ENCODE measurements at regions not wholly inside any gene's neighbourhood (a gene's known extent, or its start where the extent isn't known, plus 50 kb on each side); places are given as distances from the start of the nearest gene placed in this dataset.

DNA sequence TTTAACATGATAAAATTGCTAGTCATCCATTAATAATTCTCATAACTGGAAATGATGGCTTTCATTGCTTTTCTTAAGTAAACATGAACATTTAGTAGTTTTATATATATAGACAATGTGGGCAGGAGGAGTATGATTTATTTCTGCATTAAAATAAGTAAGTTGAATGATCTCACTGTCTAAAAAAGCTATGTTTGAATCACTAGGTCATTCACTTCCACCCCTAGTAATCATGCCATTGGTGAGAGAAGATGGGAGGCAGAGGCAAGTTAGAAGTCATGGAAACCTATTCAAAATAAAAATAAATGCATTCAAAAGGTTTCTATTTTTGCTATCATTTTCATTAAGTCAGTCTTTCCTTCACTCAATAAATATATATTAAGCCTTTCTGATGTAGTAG, 226.4 kb downstream of the DUSP10 start:
- no peak overlapping the region for H3K4me2 ChIP-seq (ENCODE audit: low read length)
- POLR2A ChIA-PET = no interaction called here
- CTCF ChIA-PET (ENCODE audit: unreplicated experiment) = no interaction called here
- no peaks in the 10 kb centered on the region for H3K9me2 ChIP-seq (ENCODE audit: insufficient read depth, low read length)
- no peaks in the 10 kb centered on the region for H3K79me2 ChIP-seq (ENCODE audit: insufficient read depth, low read depth, low read length)
- H3K4me3 ChIP-seq (ENCODE audit: low read depth, low read length, poor library complexity, severe bottlenecking) = no peak overlapping the region
- no TSS peak for BruUV-seq (replicated peaks)
- intact Hi-C loops (cut with micrococcal nuclease; ENCODE audit: unreplicated experiment) = no loop called here
- TF ChIP-seq EZH2phosphoT487 (IDR thresholded peaks at IDR 0.05; ENCODE audit: borderline replicate concordance, low read depth, low read length) = no peak
- TF ChIP-seq, protein P1, sequence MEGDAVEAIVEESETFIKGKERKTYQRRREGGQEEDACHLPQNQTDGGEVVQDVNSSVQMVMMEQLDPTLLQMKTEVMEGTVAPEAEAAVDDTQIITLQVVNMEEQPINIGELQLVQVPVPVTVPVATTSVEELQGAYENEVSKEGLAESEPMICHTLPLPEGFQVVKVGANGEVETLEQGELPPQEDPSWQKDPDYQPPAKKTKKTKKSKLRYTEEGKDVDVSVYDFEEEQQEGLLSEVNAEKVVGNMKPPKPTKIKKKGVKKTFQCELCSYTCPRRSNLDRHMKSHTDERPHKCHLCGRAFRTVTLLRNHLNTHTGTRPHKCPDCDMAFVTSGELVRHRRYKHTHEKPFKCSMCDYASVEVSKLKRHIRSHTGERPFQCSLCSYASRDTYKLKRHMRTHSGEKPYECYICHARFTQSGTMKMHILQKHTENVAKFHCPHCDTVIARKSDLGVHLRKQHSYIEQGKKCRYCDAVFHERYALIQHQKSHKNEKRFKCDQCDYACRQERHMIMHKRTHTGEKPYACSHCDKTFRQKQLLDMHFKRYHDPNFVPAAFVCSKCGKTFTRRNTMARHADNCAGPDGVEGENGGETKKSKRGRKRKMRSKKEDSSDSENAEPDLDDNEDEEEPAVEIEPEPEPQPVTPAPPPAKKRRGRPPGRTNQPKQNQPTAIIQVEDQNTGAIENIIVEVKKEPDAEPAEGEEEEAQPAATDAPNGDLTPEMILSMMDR (conservative IDR thresholded peaks at IDR 0.05; ENCODE audit: low read length) = no peak
- H3K4me1 ChIP-seq (ENCODE audit: insufficient read depth, low read length, poor library complexity, severe bottlenecking) = no peaks in the 10 kb centered on the region
- H3K36me3 ChIP-seq (ENCODE audit: insufficient read depth, low read length) = no peaks in the 10 kb centered on the region
- no peak for DNase-seq (ENCODE audit: low spot score)
- H2AFZ ChIP-seq (ENCODE audit: low read length) = no peak overlapping the region
- H4K20me1 ChIP-seq (ENCODE audit: insufficient read depth, low read length) = no peaks in the 10 kb centered on the region
- H3K9me3 ChIP-seq (ENCODE audit: low read length) = no peaks in the 10 kb centered on the region
- no peak overlapping the region for H3K27ac ChIP-seq (ENCODE audit: low read depth, low read length, poor library complexity, severe bottlenecking)

DNA sequence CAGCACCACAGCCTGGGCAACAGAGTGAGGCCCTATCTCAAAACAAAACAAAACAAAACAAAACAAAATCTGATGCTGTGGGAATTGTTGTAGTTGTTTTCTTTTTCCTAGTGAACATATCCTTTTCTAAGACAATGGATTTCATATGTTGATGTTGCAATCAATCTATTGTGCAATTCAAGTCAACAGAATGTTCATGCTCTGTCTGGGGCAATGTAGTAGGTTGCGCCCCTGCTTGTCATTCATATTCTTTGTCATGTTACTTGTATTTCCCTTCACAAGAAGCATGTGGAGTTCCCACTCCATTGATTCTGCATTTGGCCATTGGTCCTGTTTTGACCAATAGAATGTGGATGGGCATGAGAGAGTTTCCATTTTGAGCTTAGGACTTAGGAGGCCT, 223.9 kb downstream of the DUSP10 start:
- no peak overlapping the region for H3K4me2 ChIP-seq (ENCODE audit: low read length)
- intact Hi-C loops (cut with micrococcal nuclease; ENCODE audit: unreplicated experiment) = no loop called here
- no peaks in the 10 kb centered on the region for H3K79me2 ChIP-seq (ENCODE audit: insufficient read depth, low read depth, low read length)
- DNase-seq (ENCODE audit: low spot score) = no peak
- TF ChIP-seq EZH2phosphoT487 (IDR thresholded peaks at IDR 0.05; ENCODE audit: borderline replicate concordance, low read depth, low read length) = no peak
- TF ChIP-seq, protein P1 (conservative IDR thresholded peaks at IDR 0.05; ENCODE audit: low read length) = no peak
- H2AFZ ChIP-seq (ENCODE audit: low read length) = no peak overlapping the region
- BruUV-seq (replicated peaks) = no TSS peak
- no peaks in the 10 kb centered on the region for H3K36me3 ChIP-seq (ENCODE audit: insufficient read depth, low read length)
- no peaks in the 10 kb centered on the region for H3K9me2 ChIP-seq (ENCODE audit: insufficient read depth, low read length)
- ChIA-PET CTCF (ENCODE audit: unreplicated experiment) (no interaction called here), POLR2A (no interaction called here)
- H3K27ac ChIP-seq (ENCODE audit: low read depth, low read length, poor library complexity, severe bottlenecking) = no peak overlapping the region
- no peaks in the 10 kb centered on the region for H3K4me1 ChIP-seq (ENCODE audit: insufficient read depth, low read length, poor library complexity, severe bottlenecking)
- no peak overlapping the region for H3K4me3 ChIP-seq (ENCODE audit: low read depth, low read length, poor library complexity, severe bottlenecking)
- H4K20me1 ChIP-seq (ENCODE audit: insufficient read depth, low read length) = no peaks in the 10 kb centered on the region
- no peaks in the 10 kb centered on the region for H3K9me3 ChIP-seq (ENCODE audit: low read length)

DNA sequence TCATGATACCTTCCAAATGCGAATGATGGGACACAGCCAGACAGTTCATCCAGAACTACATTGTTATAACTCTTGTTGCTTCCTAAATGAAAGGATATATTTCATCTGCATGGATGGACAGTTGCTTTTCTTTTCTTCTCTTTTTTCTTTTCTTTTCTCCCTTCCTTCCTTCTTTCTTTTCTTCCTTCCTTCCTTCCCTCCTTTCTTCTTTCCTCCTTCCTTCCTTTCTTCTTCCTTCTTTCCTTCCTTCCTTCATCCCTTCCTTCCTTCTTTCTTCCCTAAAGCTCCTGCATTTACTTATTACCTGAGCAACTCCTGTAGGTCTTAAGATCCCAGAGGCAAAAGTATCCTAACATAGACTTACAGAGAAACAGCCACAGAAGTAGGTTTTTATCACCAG, 221.6 kb downstream of the DUSP10 start:
- TF ChIP-seq, protein P1 (conservative IDR thresholded peaks at IDR 0.05; ENCODE audit: low read length) = no peak
- TF ChIP-seq EZH2phosphoT487 (IDR thresholded peaks at IDR 0.05; ENCODE audit: borderline replicate concordance, low read depth, low read length) = no peak
- H3K36me3 ChIP-seq (ENCODE audit: insufficient read depth, low read length) = no peaks in the 10 kb centered on the region
- no peaks in the 10 kb centered on the region for H3K9me2 ChIP-seq (ENCODE audit: insufficient read depth, low read length)
- H2AFZ ChIP-seq (ENCODE audit: low read length) = no peak overlapping the region
- H3K4me2 ChIP-seq (ENCODE audit: low read length) = no peak overlapping the region
- CTCF ChIA-PET (ENCODE audit: unreplicated experiment) = no interaction called here
- POLR2A ChIA-PET = no interaction called here
- no peaks in the 10 kb centered on the region for H3K9me3 ChIP-seq (ENCODE audit: low read length)
- intact Hi-C loops (cut with micrococcal nuclease; ENCODE audit: unreplicated experiment) = no loop called here
- no peak overlapping the region for H3K4me3 ChIP-seq (ENCODE audit: low read depth, low read length, poor library complexity, severe bottlenecking)
- no peaks in the 10 kb centered on the region for H3K79me2 ChIP-seq (ENCODE audit: insufficient read depth, low read depth, low read length)
- no peaks in the 10 kb centered on the region for H3K4me1 ChIP-seq (ENCODE audit: insufficient read depth, low read length, poor library complexity, severe bottlenecking)
- H4K20me1 ChIP-seq (ENCODE audit: insufficient read depth, low read length) = no peaks in the 10 kb centered on the region
- no peak overlapping the region for H3K27ac ChIP-seq (ENCODE audit: low read depth, low read length, poor library complexity, severe bottlenecking)
- DNase-seq (ENCODE audit: low spot score) = no peak
- no TSS peak for BruUV-seq (replicated peaks)
